Glutamatergic neuron (in vitro differentiated cells): ENCODE measurements at regions not wholly inside any gene's neighbourhood (a gene's known extent, or its start where the extent isn't known, plus 50 kb on each side); places are given as distances from the start of the nearest gene placed in this dataset.

Experiments
- DNase-seq: peaks from one replicate; pipeline ENCODE4 v3.0.0; 2022
- H3K27ac Mint-ChIP-seq: one replicate; pipeline ENCODE4 v1.8.0; 2020; ENCODE audit warnings: mild to moderate bottlenecking, mixed read lengths, inconsistent platforms; ENCODE audit not compliant: unreplicated experiment
- H3K27me3 Mint-ChIP-seq: one replicate; pipeline ENCODE4 v1.8.0; 2020; ENCODE audit warnings: mild to moderate bottlenecking, moderate library complexity, mixed read lengths, inconsistent platforms; ENCODE audit not compliant: unreplicated experiment
- H3K36me3 Mint-ChIP-seq: one replicate; pipeline ENCODE4 v1.8.0; 2020; ENCODE audit warnings: mild to moderate bottlenecking, mixed read lengths, inconsistent platforms; ENCODE audit not compliant: unreplicated experiment
- H3K4me1 Mint-ChIP-seq: one replicate; pipeline ENCODE4 v1.8.0; 2020; ENCODE audit warnings: mild to moderate bottlenecking, low read depth, mixed read lengths, inconsistent platforms; ENCODE audit not compliant: unreplicated experiment
- H3K4me3 Mint-ChIP-seq: one replicate; pipeline ENCODE4 v1.8.0; 2020; ENCODE audit warnings: mild to moderate bottlenecking, mixed read lengths, inconsistent platforms; ENCODE audit not compliant: unreplicated experiment
- H3K9me3 Mint-ChIP-seq: one replicate; pipeline ENCODE4 v1.8.0; 2020; ENCODE audit warnings: mild to moderate bottlenecking, moderate library complexity, mixed read lengths, inconsistent platforms; ENCODE audit not compliant: unreplicated experiment
- CTCF ChIP-seq: fragments of 200-600 bp; sonication (generic); IDR thresholded peaks from one replicate; pipeline ENCODE4 v1.5.0; 2021; ENCODE audit not compliant: partially characterized antibody, unreplicated experiment

DNA sequence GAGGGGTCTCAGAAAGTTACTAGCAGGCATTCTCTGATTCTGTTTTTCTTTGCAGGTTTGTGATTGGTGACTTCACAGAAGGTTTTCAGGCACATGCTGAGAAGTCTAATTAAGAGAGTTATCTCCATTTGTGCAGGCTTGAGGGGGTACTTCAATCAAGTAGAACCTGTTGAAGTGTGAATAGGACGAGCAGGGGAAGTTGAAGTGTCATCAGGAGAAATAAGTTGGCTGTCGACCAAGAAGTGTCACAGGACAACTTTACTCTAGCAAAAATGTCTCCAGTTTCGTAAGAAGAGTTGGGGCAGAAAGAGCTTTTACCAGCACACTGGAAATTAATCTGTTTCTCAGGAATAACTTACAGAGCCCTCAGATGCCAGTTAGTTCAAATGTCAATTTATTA, 576.5 kb upstream of the SLITRK5 start:
- no peak for DNase-seq
- H3K4me1 Mint-ChIP-seq: no peaks in the 10 kb centered on the region
- no peak overlapping the region for H3K27ac Mint-ChIP-seq
- H3K36me3 Mint-ChIP-seq: no peaks in the 10 kb centered on the region
- H3K9me3 Mint-ChIP-seq: no peaks in the 10 kb centered on the region
- no peaks in the 10 kb centered on the region for H3K27me3 Mint-ChIP-seq
- no peak for TF ChIP-seq CTCF
- no peak overlapping the region for H3K4me3 Mint-ChIP-seq

- Mint-ChIP-seq H3K9me3 (no peaks in the 10 kb centered on the region), H3K4me1 (no peaks in the 10 kb centered on the region), H3K4me3 (no peak overlapping the region), H3K36me3 (no peaks in the 10 kb centered on the region), H3K27ac (no peak overlapping the region), H3K27me3 (no peaks in the 10 kb centered on the region)
- TF ChIP-seq CTCF: no peak
- DNase-seq: no peak
These were observed 570.7 kb upstream of the SLITRK5 start for GRCh38 chr13:87100431-87100830.

- Mint-ChIP-seq H3K4me3 (no peak overlapping the region), H3K4me1 (no peaks in the 10 kb centered on the region), H3K27me3 (no peaks in the 10 kb centered on the region), H3K36me3 (no peaks in the 10 kb centered on the region), H3K27ac (no peak overlapping the region), H3K9me3 (no peaks in the 10 kb centered on the region)
- DNase-seq: no peak
- TF ChIP-seq CTCF: no peak
These were observed 563.5 kb upstream of the SLITRK5 start for GRCh38 chr13:87107651-87108050.

DNA sequence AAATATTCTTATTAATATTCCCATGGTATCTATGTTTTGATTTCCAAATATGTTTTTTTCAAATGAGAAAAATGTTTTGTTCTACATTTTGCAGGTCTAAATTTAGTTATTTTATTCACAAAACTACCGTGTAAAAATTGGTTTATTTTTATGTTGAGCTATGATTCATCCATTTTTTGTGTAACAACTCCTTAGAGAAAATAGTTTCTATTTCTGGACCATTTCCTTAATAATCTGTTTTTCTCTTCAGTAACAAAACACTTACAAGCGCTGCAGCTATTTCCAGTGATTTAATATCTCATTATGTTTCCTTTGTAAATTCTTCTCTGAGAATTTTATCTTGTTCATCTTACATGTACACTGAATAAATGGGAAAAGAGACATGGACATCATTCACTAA, 550.7 kb upstream of the SLITRK5 start:
- peaks cover 5% of the 10 kb centered on the region for H3K27me3 Mint-ChIP-seq
- no peaks in the 10 kb centered on the region for H3K36me3 Mint-ChIP-seq
- no peak for TF ChIP-seq CTCF
- no peak for DNase-seq
- H3K4me3 Mint-ChIP-seq: no peak overlapping the region
- no peak overlapping the region for H3K27ac Mint-ChIP-seq
- H3K9me3 Mint-ChIP-seq: peaks cover 3% of the 10 kb centered on the region
- peaks cover 5% of the 10 kb centered on the region for H3K4me1 Mint-ChIP-seq

GRCh38 chr13:87122551-87122950, 548.6 kb upstream of the SLITRK5 start:
- no peak for TF ChIP-seq CTCF
- Mint-ChIP-seq H3K27me3 (peaks cover 5% of the 10 kb centered on the region), H3K9me3 (peaks cover 3% of the 10 kb centered on the region), H3K4me3 (no peak overlapping the region), H3K27ac (no peak overlapping the region), H3K36me3 (no peaks in the 10 kb centered on the region), H3K4me1 (peaks cover 5% of the 10 kb centered on the region)
- no peak for DNase-seq
